PC-9 (cell line): ENCODE measurements at regions not wholly inside any gene's neighbourhood (a gene's known extent, or its start where the extent isn't known, plus 50 kb on each side); places are given as distances from the start of the nearest gene placed in this dataset.

Source experiments
- CTCF ChIP-seq: fragments of 200-600 bp; sonication (generic); conservative IDR thresholded peaks from 2 replicates; pipeline ENCODE4 v1.6.1; 2017; ENCODE audit warnings: mixed run types, antibody characterized with exemption, mild to moderate bottlenecking, moderate library complexity
- EZH2 ChIP-seq: fragments of 200-600 bp; sonication (generic); IDR thresholded peaks from 2 replicates; pipeline ENCODE4 v1.8.0; 2017; ENCODE audit warnings: antibody characterized with exemption, low read depth

- TF ChIP-seq CTCF (no peak), EZH2 (no peak)
Observed at GRCh38 chr14:88106377-88106776, 101.4 kb downstream of the GPR65 start.
